ENCODE measurements at regions not wholly inside any gene's neighbourhood (a gene's known extent, or its start where the extent isn't known, plus 50 kb on each side); places are given as distances from the start of the nearest gene placed in this dataset.

DNA sequence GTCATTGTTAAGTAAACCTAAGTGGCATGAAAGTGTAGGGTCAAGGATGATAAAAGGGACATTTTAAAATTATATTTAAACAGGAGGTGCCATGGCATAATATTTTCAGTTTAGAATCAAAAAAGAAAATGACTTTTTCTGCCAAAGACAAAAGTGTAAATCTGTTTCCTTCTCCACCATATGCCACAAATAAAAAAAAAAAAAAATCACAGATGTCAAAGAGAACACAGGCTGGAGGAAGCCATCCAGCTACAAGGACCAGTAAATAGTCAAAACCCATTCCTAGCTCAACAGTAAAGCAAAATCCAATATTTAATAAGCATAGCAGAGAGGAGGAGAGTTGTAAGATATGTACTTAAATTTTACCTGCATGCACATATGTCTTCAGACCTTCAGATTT lies 321.3 kb upstream of the TMEM229A start:
- no peak overlapping the region for H3K27ac ChIP-seq
- no peak for TF ChIP-seq CTCF (conservative IDR thresholded peaks at IDR 0.05)

- H3K27ac ChIP-seq = no peak overlapping the region
Measured at GRCh38 chr7:124351950-124352349, 319.1 kb upstream of the TMEM229A start.

GRCh38 chr7:124349443-124349842 lies 316.6 kb upstream of the TMEM229A start:
- TF ChIP-seq CTCF (conservative IDR thresholded peaks at IDR 0.05) = no peak
- H3K27ac ChIP-seq = no peak overlapping the region

More at GRCh38 chr7:124351950-124352349, 319.1 kb upstream of the TMEM229A start:
- TF ChIP-seq CTCF (conservative IDR thresholded peaks at IDR 0.05) = no peak

DNA sequence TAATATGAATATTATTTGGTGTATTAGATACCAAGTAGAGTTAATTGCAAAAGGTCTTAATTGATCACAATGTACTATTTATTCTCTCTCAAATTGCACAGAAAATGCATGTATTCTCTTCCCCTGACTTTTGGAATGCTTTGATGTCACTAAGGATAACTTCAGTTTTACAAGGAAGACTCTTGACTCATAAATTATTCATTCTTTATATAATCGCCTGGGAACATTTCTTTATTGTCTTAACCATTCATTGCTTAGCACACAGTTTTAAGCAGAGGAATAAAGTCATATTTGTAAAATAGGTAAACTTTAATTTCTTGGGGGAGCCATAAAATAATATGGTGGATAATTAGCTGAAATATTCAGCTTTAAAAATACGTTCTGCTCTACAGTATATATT lies 306.0 kb upstream of the TMEM229A start:
- no peak overlapping the region for H3K27ac ChIP-seq
- TF ChIP-seq CTCF (conservative IDR thresholded peaks at IDR 0.05) = no peak

GRCh38 chr7:124330731-124331407 lies 298.0 kb upstream of the TMEM229A start:
- no peak for TF ChIP-seq CTCF (conservative IDR thresholded peaks at IDR 0.05)
- H3K27ac ChIP-seq = no peak overlapping the region

GRCh38 chr7:124328774-124329173 lies 295.9 kb upstream of the TMEM229A start:
- TF ChIP-seq CTCF (conservative IDR thresholded peaks at IDR 0.05) = no peak
- no peak overlapping the region for H3K27ac ChIP-seq

GRCh38 chr7:124324262-124324661 lies 291.4 kb upstream of the TMEM229A start:
- TF ChIP-seq CTCF (conservative IDR thresholded peaks at IDR 0.05) = no peak
- H3K27ac ChIP-seq = no peak overlapping the region
